ENCODE measurements at regions not wholly inside any gene's neighbourhood (a gene's known extent, or its start where the extent isn't known, plus 50 kb on each side); places are given as distances from the start of the nearest gene placed in this dataset.
"Not testable (repeated sequence)": the region's sequence is repeated elsewhere in the genome, so short reads cannot be mapped to it uniquely, and the experiment has no call there.

DNA sequence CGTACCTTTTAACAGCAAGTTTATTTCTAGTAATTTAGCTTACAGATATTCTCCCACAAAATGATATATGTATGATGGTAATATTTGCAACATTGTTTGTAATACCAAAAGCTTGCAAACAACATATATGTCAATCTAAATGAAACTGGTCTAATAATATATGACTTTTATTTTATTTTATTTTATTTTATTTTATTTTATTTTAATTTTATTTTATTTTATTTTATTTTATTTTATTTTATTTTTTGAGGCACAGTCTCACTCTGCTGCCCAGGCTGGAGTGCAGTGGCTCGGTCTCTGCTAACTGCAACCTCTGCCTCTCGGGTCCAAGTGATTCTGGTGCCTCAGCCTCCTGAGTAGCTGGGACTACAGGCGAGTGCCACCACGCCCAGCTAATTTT, 94.6 kb upstream of the ABCA1 start:
- not testable (repeated sequence) for H3K9me3 ChIP-seq (ENCODE audit: control insufficient read depth, insufficient read depth, low read length); H3K27ac ChIP-seq (ENCODE audit: low read depth, low read length); H3K4me1 ChIP-seq (ENCODE audit: control insufficient read depth, insufficient read depth, low read length); H3K36me3 ChIP-seq (ENCODE audit: control insufficient read depth, insufficient read depth, low read length); H3K4me3 ChIP-seq (ENCODE audit: low read depth, low read length); H3K9ac ChIP-seq (ENCODE audit: low read depth, low read length); H3K27me3 ChIP-seq (ENCODE audit: control insufficient read depth, insufficient read depth, low read length)

DNA sequence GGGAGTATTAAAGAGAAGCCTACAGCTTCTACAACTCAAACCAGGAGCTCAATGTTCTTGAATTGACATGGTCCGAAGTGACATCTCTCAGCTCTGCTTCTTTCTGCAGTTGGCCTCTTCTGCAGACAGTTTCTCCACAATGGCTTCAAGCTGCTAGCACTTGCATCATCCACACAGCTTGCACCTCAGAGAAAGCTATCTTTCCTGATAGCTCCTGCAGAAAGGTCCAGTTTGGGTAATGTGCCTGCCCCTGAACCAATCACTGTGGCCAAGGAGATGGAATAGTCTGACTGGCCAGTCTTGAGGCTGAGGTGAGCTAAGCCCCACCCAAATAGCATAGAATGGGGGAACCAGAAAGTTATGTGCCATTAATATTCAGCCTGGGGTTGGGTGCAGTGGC, 95.8 kb upstream of the ABCA1 start:
- Histone ChIP-seq H3K9ac (ENCODE audit: low read depth, low read length) (no peak overlapping the region), H3K27ac (ENCODE audit: low read depth, low read length) (no peak overlapping the region), H3K27me3 (ENCODE audit: control insufficient read depth, insufficient read depth, low read length) (no peaks in the 10 kb centered on the region), H3K36me3 (ENCODE audit: control insufficient read depth, insufficient read depth, low read length) (no peaks in the 10 kb centered on the region), H3K4me1 (ENCODE audit: control insufficient read depth, insufficient read depth, low read length) (no peaks in the 10 kb centered on the region), H3K4me3 (ENCODE audit: low read depth, low read length) (no peak overlapping the region), H3K9me3 (ENCODE audit: control insufficient read depth, insufficient read depth, low read length) (no peaks in the 10 kb centered on the region)

DNA sequence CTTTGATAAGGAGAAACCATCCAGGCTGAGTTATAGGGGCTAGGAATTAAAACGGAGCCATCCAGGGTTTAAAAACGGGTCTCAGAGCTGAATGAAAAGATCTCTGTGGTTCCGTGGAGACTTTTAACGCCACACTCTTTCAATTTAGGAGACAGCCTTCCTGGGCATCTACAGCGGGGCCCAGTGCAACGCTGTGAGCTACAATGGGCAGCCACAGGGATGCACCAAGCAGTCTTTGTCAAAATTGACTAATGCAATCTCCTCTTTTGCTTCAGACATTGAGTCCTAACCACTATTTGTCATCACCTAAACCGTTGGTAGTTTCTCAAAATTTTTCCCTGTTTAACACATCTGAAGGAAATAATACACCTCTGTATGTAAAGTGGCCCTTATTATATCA, 96.6 kb upstream of the ABCA1 start:
- Histone ChIP-seq H3K27ac (ENCODE audit: low read depth, low read length) (peak overlapping the region; percentile 10), H3K36me3 (ENCODE audit: control insufficient read depth, insufficient read depth, low read length) (no peaks in the 10 kb centered on the region), H3K4me1 (ENCODE audit: control insufficient read depth, insufficient read depth, low read length) (no peaks in the 10 kb centered on the region), H3K4me3 (ENCODE audit: low read depth, low read length) (no peak overlapping the region), H3K27me3 (ENCODE audit: control insufficient read depth, insufficient read depth, low read length) (no peaks in the 10 kb centered on the region), H3K9me3 (ENCODE audit: control insufficient read depth, insufficient read depth, low read length) (no peaks in the 10 kb centered on the region), H3K9ac (ENCODE audit: low read depth, low read length) (no peak overlapping the region)

DNA sequence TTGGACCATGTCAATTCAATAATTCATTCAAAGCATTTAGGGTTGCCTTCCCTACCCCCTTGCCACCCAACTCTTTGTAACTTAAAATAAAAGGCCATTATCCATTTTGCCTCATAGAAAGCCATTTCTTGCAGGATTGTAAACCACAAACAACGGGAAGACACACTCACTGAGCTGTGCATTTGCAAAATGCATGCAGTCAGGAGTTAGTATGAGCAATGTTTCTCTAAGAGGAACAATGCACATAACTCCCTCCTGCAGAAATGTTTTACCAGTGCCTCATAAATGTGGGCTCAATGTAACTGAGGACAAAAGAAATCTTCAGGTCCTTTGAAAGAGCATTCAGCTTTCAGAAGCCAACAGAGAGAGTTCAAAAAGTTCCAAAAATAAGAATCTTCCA, 98.5 kb upstream of the ABCA1 start:
- Histone ChIP-seq H3K27me3 (ENCODE audit: control insufficient read depth, insufficient read depth, low read length) (no peaks in the 10 kb centered on the region), H3K4me3 (ENCODE audit: low read depth, low read length) (no peak overlapping the region), H3K9ac (ENCODE audit: low read depth, low read length) (no peak overlapping the region)

DNA sequence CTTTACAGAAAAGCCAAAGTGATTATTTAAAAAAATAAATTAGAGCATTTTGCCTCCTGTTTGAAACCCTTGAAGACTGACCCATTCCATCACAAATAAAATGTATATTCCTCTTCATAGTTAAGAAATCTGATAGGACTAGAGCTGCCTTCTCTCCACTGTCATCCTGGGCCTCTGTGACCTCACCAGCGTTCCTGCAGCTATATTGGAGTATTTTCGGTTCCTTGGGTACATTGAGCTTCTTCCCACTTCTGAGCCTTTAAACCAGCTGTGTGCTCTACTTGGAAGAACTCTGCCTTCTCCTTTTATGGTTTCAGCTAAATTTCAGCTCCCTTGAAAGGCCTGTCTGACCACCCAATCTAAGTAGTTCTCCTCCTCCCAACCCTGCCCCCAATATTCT, 99.1 kb upstream of the ABCA1 start:
- H3K9me3 ChIP-seq (ENCODE audit: control insufficient read depth, insufficient read depth, low read length), result no peaks in the 10 kb centered on the region
- no peak overlapping the region for H3K4me3 ChIP-seq (ENCODE audit: low read depth, low read length)
- H3K27me3 ChIP-seq (ENCODE audit: control insufficient read depth, insufficient read depth, low read length), result no peaks in the 10 kb centered on the region
- no peak overlapping the region for H3K27ac ChIP-seq (ENCODE audit: low read depth, low read length)
- no peaks in the 10 kb centered on the region for H3K36me3 ChIP-seq (ENCODE audit: control insufficient read depth, insufficient read depth, low read length)
- no peaks in the 10 kb centered on the region for H3K4me1 ChIP-seq (ENCODE audit: control insufficient read depth, insufficient read depth, low read length)
- no peak overlapping the region for H3K9ac ChIP-seq (ENCODE audit: low read depth, low read length)

More for the DNA sequence above, 98.5 kb upstream of the ABCA1 start:
- H3K36me3 ChIP-seq (ENCODE audit: control insufficient read depth, insufficient read depth, low read length), result no peaks in the 10 kb centered on the region
- no peak overlapping the region for H3K27ac ChIP-seq (ENCODE audit: low read depth, low read length)
- no peaks in the 10 kb centered on the region for H3K9me3 ChIP-seq (ENCODE audit: control insufficient read depth, insufficient read depth, low read length)
- H3K4me1 ChIP-seq (ENCODE audit: control insufficient read depth, insufficient read depth, low read length), result no peaks in the 10 kb centered on the region

DNA sequence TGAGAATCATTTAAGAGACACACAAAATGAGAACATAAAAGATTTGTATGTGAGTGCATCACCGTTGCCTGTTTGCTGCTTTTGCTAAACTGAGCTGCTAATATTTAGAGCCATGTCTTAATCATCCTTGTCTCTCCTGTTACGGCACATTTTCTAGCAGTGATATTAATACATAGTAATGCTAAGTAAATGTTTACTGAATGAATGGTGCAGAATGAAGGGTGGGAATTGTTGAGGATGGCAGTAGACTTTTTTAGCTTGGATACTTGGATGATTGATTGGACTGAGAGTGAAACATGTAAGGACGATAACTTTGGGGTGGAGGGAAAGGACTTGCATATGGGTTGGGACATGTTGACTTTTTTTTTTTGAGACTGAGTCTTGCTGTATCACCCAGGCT, 102.3 kb upstream of the ABCA1 start:
- no peaks in the 10 kb centered on the region for H3K4me1 ChIP-seq (ENCODE audit: control insufficient read depth, insufficient read depth, low read length)
- no peaks in the 10 kb centered on the region for H3K27me3 ChIP-seq (ENCODE audit: control insufficient read depth, insufficient read depth, low read length)
- no peak overlapping the region for H3K4me3 ChIP-seq (ENCODE audit: low read depth, low read length)
- H3K36me3 ChIP-seq (ENCODE audit: control insufficient read depth, insufficient read depth, low read length), result no peaks in the 10 kb centered on the region
- H3K9ac ChIP-seq (ENCODE audit: low read depth, low read length), result no peak overlapping the region
- H3K27ac ChIP-seq (ENCODE audit: low read depth, low read length), result no peak overlapping the region
- H3K9me3 ChIP-seq (ENCODE audit: control insufficient read depth, insufficient read depth, low read length), result peaks cover 3% of the 10 kb centered on the region; the same call in 1 of the 2 replicates

DNA sequence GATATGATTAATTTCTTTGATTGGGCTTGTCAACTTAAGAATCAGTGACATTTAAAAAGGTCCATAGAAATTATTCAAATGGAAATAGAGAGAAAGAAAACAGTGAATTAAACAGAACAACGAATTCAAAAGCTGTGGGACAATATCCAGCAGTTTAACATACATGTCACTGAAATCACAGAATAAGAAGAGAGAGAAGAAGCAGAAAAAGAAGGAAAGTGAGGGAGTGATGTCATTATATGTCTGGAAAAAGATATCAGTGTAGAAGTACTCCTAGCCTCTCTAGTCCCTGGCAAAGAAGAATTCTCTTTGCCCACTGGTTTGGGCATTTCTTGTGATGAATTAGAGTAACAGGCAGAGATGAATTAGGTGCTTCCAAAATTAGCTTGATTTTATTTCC, 109.2 kb upstream of the ABCA1 start:
- H3K9ac ChIP-seq (ENCODE audit: low read depth, low read length), result no peak overlapping the region
- H3K4me1 ChIP-seq (ENCODE audit: control insufficient read depth, insufficient read depth, low read length), result no peaks in the 10 kb centered on the region
- no peaks in the 10 kb centered on the region for H3K27me3 ChIP-seq (ENCODE audit: control insufficient read depth, insufficient read depth, low read length)
- peaks cover 3% of the 10 kb centered on the region; the same call in 1 of the 2 replicates for H3K9me3 ChIP-seq (ENCODE audit: control insufficient read depth, insufficient read depth, low read length)
- H3K36me3 ChIP-seq (ENCODE audit: control insufficient read depth, insufficient read depth, low read length), result no peaks in the 10 kb centered on the region
- no peak overlapping the region for H3K27ac ChIP-seq (ENCODE audit: low read depth, low read length)
- no peak overlapping the region for H3K4me3 ChIP-seq (ENCODE audit: low read depth, low read length)

DNA sequence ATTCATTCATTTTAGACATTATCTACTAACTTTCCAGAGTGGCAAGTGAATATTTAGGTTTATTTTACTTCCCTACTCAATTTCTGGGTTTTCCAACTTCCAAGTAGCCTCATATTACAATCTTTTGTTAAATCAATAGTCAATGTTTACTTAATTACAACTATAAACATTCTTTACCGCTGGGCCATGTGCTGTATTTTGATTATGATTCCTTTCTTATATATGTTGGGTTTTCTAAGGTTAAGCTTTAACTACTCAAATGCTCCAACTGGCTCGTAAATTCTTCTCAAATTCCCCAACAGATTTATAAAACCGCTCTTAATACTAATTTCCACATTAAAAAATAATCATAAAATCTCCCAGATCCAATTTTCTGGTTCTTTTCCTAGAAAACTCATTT, 110.1 kb upstream of the ABCA1 start:
- H3K9me3 ChIP-seq (ENCODE audit: control insufficient read depth, insufficient read depth, low read length), result peaks cover 3% of the 10 kb centered on the region; the same call in 1 of the 2 replicates
- no peaks in the 10 kb centered on the region for H3K4me1 ChIP-seq (ENCODE audit: control insufficient read depth, insufficient read depth, low read length)
- H3K4me3 ChIP-seq (ENCODE audit: low read depth, low read length), result no peak overlapping the region
- H3K27ac ChIP-seq (ENCODE audit: low read depth, low read length), result no peak overlapping the region
- no peaks in the 10 kb centered on the region for H3K36me3 ChIP-seq (ENCODE audit: control insufficient read depth, insufficient read depth, low read length)
- no peaks in the 10 kb centered on the region for H3K27me3 ChIP-seq (ENCODE audit: control insufficient read depth, insufficient read depth, low read length)
- H3K9ac ChIP-seq (ENCODE audit: low read depth, low read length), result no peak overlapping the region

DNA sequence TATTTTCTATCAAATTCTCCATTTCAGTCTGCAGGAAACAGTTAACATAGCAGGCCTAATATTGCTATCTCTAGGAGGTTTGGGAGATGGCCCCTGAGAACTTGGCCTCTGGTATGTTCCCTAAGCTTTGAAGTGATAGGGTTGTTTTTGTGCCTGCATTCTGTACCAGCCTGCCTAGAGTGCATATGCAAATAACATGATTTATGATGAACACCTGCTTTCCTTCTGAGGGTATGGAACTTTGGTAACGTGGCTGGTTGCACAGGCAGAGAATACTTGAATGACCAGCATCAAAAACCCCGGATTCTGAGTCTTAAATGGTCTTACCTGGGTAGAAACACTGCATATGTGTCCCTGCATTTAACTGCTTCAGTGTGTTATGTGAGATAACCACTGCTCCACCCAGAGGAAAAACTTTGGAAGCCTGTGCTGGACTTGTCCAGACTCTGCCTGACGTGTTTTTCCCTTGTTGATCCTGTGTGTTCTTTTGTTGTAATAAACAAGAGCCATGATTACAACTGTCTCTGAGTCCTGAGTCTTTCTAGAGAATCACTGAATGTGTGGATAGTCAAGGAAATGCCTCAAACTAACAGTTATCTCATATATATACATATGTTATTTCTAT, 111.3 kb upstream of the ABCA1 start:
- H3K4me3 ChIP-seq (ENCODE audit: low read depth, low read length), result no peak overlapping the region
- no peaks in the 10 kb centered on the region for H3K9me3 ChIP-seq (ENCODE audit: control insufficient read depth, insufficient read depth, low read length)
- H3K27me3 ChIP-seq (ENCODE audit: control insufficient read depth, insufficient read depth, low read length), result no peaks in the 10 kb centered on the region
- no peaks in the 10 kb centered on the region for H3K36me3 ChIP-seq (ENCODE audit: control insufficient read depth, insufficient read depth, low read length)
- no peak overlapping the region for H3K9ac ChIP-seq (ENCODE audit: low read depth, low read length)
- no peak overlapping the region for H3K27ac ChIP-seq (ENCODE audit: low read depth, low read length)
- no peaks in the 10 kb centered on the region for H3K4me1 ChIP-seq (ENCODE audit: control insufficient read depth, insufficient read depth, low read length)

DNA sequence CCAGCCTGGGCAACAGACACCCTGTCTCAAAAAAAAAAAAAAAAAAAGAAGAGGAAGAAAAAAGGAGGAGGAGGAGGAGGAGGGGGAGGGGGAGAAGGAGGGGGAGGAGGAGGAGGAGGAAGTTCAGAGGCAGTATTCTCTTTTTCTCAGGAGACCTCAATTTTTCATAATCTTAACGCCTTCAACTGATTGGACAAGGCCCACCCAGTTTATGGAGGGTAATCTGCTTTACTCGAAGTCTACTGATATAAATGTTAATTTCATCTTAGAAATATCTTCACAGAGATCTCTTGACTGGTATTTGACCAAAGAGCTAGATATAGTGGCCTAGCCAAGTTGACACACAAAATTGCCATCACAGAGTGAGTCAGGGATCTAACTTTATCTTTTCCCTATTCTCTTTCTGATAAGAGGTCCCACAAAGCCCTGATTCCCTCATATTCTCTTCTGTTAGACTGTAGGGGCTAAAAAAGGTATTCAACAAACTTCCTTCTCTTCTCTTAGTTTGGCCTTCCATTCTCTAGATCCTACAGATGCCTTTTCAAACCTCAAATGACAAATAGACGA, 115.5 kb upstream of the ABCA1 start:
- no peaks in the 10 kb centered on the region for H3K36me3 ChIP-seq (ENCODE audit: control insufficient read depth, insufficient read depth, low read length)
- peaks cover 6% of the 10 kb centered on the region for H3K4me1 ChIP-seq (ENCODE audit: control insufficient read depth, insufficient read depth, low read length)
- no peak overlapping the region for H3K9ac ChIP-seq (ENCODE audit: low read depth, low read length)
- no peaks in the 10 kb centered on the region for H3K9me3 ChIP-seq (ENCODE audit: control insufficient read depth, insufficient read depth, low read length)
- no peaks in the 10 kb centered on the region for H3K27me3 ChIP-seq (ENCODE audit: control insufficient read depth, insufficient read depth, low read length)
- H3K27ac ChIP-seq (ENCODE audit: low read depth, low read length), result no peak overlapping the region
- no peak overlapping the region for H3K4me3 ChIP-seq (ENCODE audit: low read depth, low read length)

DNA sequence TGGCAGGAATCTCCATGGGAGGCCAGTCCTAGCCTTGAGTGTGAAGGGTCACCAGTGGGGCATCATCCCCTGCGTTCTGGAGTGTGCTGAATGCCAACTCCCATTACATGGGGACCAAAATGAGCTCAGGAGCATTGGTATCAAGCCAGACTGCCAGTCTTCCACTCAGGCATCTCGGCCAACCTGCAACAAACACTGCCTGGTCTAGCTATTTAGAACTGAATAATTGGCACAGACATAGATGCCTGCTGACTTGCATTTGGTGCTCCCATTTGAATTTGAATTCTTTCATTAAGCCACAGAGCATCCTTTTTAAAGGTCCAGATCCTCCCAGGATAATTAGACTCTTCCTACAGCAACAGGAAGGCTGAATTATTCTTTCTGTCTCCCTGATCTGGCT, 116.6 kb upstream of the ABCA1 start:
- Histone ChIP-seq H3K27me3 (ENCODE audit: control insufficient read depth, insufficient read depth, low read length) (no peaks in the 10 kb centered on the region), H3K9ac (ENCODE audit: low read depth, low read length) (no peak overlapping the region), H3K4me3 (ENCODE audit: low read depth, low read length) (no peak overlapping the region), H3K27ac (ENCODE audit: low read depth, low read length) (no peak overlapping the region), H3K4me1 (ENCODE audit: control insufficient read depth, insufficient read depth, low read length) (peaks cover 6% of the 10 kb centered on the region), H3K36me3 (ENCODE audit: control insufficient read depth, insufficient read depth, low read length) (no peaks in the 10 kb centered on the region), H3K9me3 (ENCODE audit: control insufficient read depth, insufficient read depth, low read length) (no peaks in the 10 kb centered on the region)
